ENCODE measurements at regions not wholly inside any gene's neighbourhood (a gene's known extent, or its start where the extent isn't known, plus 50 kb on each side); places are given as distances from the start of the nearest gene placed in this dataset.

GRCh38 chr18:45361125-45361851 lies 254.0 kb upstream of the SLC14A2 start:
- ChIA-PET CTCF (no interaction called here), POLR2A (interaction anchor here (0.7 kb wide), 1 partner anchor 563 kb away, joined by 3 read pairs; no protein-coding TSS in a partner anchor)
- TF ChIP-seq CTCF (IDR thresholded peaks at IDR 0.05; ENCODE audit: insufficient read depth, low read length, missing control alignments): no peak
- no peak overlapping the region for H3K4me3 ChIP-seq (ENCODE audit: low read depth, low read length)
- no peak for DNase-seq (ENCODE audit: low read depth, low spot score)

DNA sequence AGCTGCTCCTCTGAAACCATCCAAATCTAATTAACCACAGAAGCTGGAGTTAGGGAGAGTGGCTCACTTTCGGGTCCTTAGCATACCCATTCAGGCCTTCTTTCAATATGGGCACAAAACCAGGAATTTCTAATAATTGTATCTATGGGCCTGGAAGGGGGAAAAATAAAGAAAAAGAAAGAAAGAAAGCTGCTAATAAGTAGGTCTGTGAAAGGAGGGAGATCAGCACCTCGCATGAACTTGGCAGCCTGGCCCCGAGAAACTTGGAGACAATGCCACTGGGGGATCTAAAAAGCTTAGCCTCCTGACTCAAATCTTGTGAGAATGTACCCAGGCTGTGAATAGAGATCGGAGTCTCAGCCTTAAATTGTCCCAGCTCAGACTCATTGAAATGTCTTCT lies 252.1 kb upstream of the SLC14A2 start:
- ChIA-PET CTCF (interaction anchor here (1.2 kb wide), 1 partner anchor 87 kb away, joined by 3 read pairs; no protein-coding TSS in a partner anchor), POLR2A (no interaction called here)
- no peak overlapping the region for H3K4me3 ChIP-seq (ENCODE audit: low read depth, low read length)
- TF ChIP-seq CTCF (IDR thresholded peaks at IDR 0.05; ENCODE audit: insufficient read depth, low read length, missing control alignments): no peak
- DNase-seq (ENCODE audit: low read depth, low spot score): no peak

GRCh38 chr18:45365835-45366234 lies 249.4 kb upstream of the SLC14A2 start:
- no peak for TF ChIP-seq CTCF (IDR thresholded peaks at IDR 0.05; ENCODE audit: insufficient read depth, low read length, missing control alignments)
- H3K4me3 ChIP-seq (ENCODE audit: low read depth, low read length): no peak overlapping the region
- CTCF ChIA-PET: interaction anchor here (0.9 kb wide), 1 partner anchor 19 kb away, joined by 4 read pairs; no protein-coding TSS in a partner anchor
- POLR2A ChIA-PET: no interaction called here
- DNase-seq (ENCODE audit: low read depth, low spot score): no peak

DNA sequence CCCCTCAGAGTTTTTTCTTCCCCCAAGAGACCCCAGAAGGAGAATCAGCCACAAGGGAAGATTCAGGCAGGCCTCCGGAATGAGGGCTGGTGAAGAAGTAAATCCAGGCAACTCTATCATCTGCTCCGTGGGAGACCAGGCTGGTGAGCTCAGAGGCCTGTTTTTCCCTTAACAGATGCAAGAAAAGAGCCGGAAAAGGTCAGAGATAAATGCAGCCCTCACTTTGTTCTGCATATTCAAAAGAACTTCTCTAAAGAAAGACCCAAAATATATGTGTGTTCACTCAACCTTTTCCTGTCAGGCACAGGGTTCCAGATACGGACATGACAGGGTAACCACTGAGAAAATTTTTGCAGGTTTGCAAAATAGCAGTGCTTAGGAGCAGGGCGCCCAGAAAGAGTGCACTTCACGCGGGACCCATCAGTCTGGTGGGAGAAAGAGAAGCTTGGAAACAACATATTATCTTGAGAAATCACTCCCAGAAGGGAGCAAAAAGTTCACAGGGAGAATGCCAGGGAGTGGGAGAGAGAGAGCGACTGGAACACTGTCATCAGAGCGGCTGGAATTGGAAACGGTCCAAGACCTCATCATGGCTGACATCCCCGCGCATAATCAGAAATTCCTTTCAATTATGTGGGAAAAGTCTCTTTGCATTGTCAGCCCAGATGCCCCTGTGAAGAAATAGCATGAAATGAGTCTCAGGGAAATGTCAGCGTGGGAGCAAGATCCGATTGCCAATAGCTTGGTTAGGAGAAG lies 244.8 kb upstream of the SLC14A2 start:
- H3K4me3 ChIP-seq (ENCODE audit: low read depth, low read length): no peak overlapping the region
- no peak for TF ChIP-seq CTCF (IDR thresholded peaks at IDR 0.05; ENCODE audit: insufficient read depth, low read length, missing control alignments)
- CTCF ChIA-PET: interaction anchor here (1.4 kb wide), 1 partner anchor 15 kb away, joined by 5 read pairs; no protein-coding TSS in a partner anchor
- DNase-seq (ENCODE audit: low read depth, low spot score): no peak
- POLR2A ChIA-PET: interaction anchor here (0.6 kb wide), 1 partner anchor 322 kb away, joined by 4 read pairs; no protein-coding TSS in a partner anchor

DNA sequence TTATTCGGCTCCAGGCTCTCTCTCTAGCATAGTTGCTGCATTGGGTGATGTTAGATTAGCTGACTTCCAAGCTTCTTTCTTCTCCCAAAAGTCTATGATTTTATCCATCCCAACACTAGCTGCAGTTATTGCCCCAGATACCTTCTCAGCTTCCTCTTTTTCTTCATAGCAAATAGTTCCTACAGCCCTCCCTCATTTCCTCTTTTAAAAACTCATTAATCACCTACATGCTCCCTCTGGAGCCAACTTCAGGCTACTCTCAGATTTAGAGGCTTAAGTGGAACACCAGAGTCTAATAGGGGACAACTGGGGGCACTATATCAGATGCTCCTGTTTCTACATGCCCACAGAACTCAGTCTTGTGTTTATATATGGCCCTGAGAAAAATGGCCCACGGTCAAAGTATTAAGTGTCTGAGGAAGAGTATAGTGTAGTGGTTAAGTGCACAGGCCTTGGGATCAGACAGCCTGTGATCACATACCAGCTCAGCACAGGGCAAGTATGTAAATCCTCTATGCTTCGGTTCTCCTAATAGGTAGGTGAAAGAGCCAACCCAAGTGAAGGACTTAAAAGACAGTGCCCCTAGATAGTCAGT lies 241.9 kb upstream of the SLC14A2 start:
- no peak for TF ChIP-seq CTCF (IDR thresholded peaks at IDR 0.05; ENCODE audit: insufficient read depth, low read length, missing control alignments)
- no peak for DNase-seq (ENCODE audit: low read depth, low spot score)
- CTCF ChIA-PET: interaction anchor here (1.2 to 2.6 kb wide), 3 partner anchors 11 to 161 kb away, joined by 3 to 7 read pairs (median 6); no protein-coding TSS in a partner anchor
- no peak overlapping the region for H3K4me3 ChIP-seq (ENCODE audit: low read depth, low read length)
- POLR2A ChIA-PET: no interaction called here

GRCh38 chr18:45374236-45374635 lies 241.0 kb upstream of the SLC14A2 start:
- no peak for TF ChIP-seq CTCF (IDR thresholded peaks at IDR 0.05; ENCODE audit: insufficient read depth, low read length, missing control alignments)
- no peak overlapping the region for H3K4me3 ChIP-seq (ENCODE audit: low read depth, low read length)
- POLR2A ChIA-PET: no interaction called here
- CTCF ChIA-PET: interaction anchor here (3.0 kb wide), 1 partner anchor 11 kb away, joined by 21 read pairs; no protein-coding TSS in a partner anchor
- DNase-seq (ENCODE audit: low read depth, low spot score): no peak

Data from AG04449 (cell line).